ENCODE measurements at regions not wholly inside any gene's neighbourhood (a gene's known extent, or its start where the extent isn't known, plus 50 kb on each side); places are given as distances from the start of the nearest gene placed in this dataset.

DNA sequence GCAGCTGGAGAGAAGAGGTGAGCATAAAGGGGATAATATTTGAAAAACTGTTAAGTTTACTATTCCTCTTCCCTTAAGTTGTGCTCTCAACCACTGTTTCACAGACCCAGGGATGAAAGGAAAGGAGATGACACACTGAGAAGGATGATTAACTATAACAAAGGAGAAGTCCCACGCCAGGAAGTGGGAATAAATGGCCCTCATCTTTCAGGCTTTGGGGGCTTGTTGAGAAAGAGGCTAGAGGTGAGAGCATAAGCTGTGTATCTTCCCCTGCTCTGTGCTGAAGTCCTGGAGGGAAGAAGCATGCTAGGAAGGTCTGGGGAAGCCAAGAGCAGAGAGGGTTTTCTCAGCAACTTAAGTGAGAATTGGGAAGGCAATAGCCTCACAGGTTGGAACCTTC is 399.1 kb upstream of the ATP5MC3 start:
- TF ChIP-seq POLR2A (IDR thresholded peaks at IDR 0.05; ENCODE audit: low read length) (no peak), GATA1 (IDR thresholded peaks at IDR 0.05; ENCODE audit: low read depth, low read length) (no peak)
